ENCODE measurements at regions not wholly inside any gene's neighbourhood (a gene's known extent, or its start where the extent isn't known, plus 50 kb on each side); places are given as distances from the start of the nearest gene placed in this dataset.

GRCh38 chr2:143965493-143966164, 554.3 kb downstream of the ZEB2 start:
- no peak for DNase-seq
- no peaks in the 10 kb centered on the region for H3K27me3 ChIP-seq (ENCODE audit: insufficient read depth, low read depth, severe bottlenecking)
- H3K9me3 ChIP-seq (ENCODE audit: severe bottlenecking), result no peaks in the 10 kb centered on the region
- H3K4me3 ChIP-seq (ENCODE audit: low read depth, low read length), result no peak overlapping the region
- no peak for TF ChIP-seq CTCF (IDR thresholded peaks at IDR 0.05; ENCODE audit: low read depth, low read length)
- H3K36me3 ChIP-seq, result no peaks in the 10 kb centered on the region
- H3K27ac ChIP-seq, result no peak overlapping the region

GRCh38 chr2:143964891-143965290, 555.0 kb downstream of the ZEB2 start:
- TF ChIP-seq CTCF (IDR thresholded peaks at IDR 0.05; ENCODE audit: low read depth, low read length), result no peak

GRCh38 chr2:143960177-143960576, 559.7 kb downstream of the ZEB2 start:
- H3K9me3 ChIP-seq (ENCODE audit: severe bottlenecking), result no peaks in the 10 kb centered on the region
- DNase-seq, result no peak
- H3K27me3 ChIP-seq (ENCODE audit: insufficient read depth, low read depth, severe bottlenecking), result no peaks in the 10 kb centered on the region
- H3K4me3 ChIP-seq (ENCODE audit: low read depth, low read length), result no peak overlapping the region
- no peak overlapping the region for H3K27ac ChIP-seq
- H3K36me3 ChIP-seq, result no peaks in the 10 kb centered on the region
- TF ChIP-seq CTCF (IDR thresholded peaks at IDR 0.05; ENCODE audit: low read depth, low read length), result no peak

More at GRCh38 chr2:143964891-143965290, 555.0 kb downstream of the ZEB2 start:
- Histone ChIP-seq H3K27me3 (ENCODE audit: insufficient read depth, low read depth, severe bottlenecking) (no peaks in the 10 kb centered on the region), H3K4me3 (ENCODE audit: low read depth, low read length) (no peak overlapping the region), H3K27ac (no peak overlapping the region), H3K36me3 (no peaks in the 10 kb centered on the region), H3K9me3 (ENCODE audit: severe bottlenecking) (no peaks in the 10 kb centered on the region)
- DNase-seq, result no peak

GRCh38 chr2:143957321-143957720, 562.6 kb downstream of the ZEB2 start:
- no peak for TF ChIP-seq CTCF (IDR thresholded peaks at IDR 0.05; ENCODE audit: low read depth, low read length)
- no peak for DNase-seq
- Histone ChIP-seq H3K4me3 (ENCODE audit: low read depth, low read length) (no peak overlapping the region), H3K9me3 (ENCODE audit: severe bottlenecking) (no peaks in the 10 kb centered on the region), H3K27me3 (ENCODE audit: insufficient read depth, low read depth, severe bottlenecking) (no peaks in the 10 kb centered on the region), H3K36me3 (no peaks in the 10 kb centered on the region), H3K27ac (no peak overlapping the region)

- no peak for DNase-seq
- H3K9me3 ChIP-seq (ENCODE audit: severe bottlenecking), result no peaks in the 10 kb centered on the region
- no peaks in the 10 kb centered on the region for H3K36me3 ChIP-seq
- H3K27ac ChIP-seq, result no peak overlapping the region
- no peaks in the 10 kb centered on the region for H3K27me3 ChIP-seq (ENCODE audit: insufficient read depth, low read depth, severe bottlenecking)
- TF ChIP-seq CTCF (IDR thresholded peaks at IDR 0.05; ENCODE audit: low read depth, low read length), result no peak
- H3K4me3 ChIP-seq (ENCODE audit: low read depth, low read length), result no peak overlapping the region
Observed at GRCh38 chr2:143955401-143956065, 564.4 kb downstream of the ZEB2 start.

All from WERI-Rb-1 (cell line).